ENCODE measurements at regions not wholly inside any gene's neighbourhood (a gene's known extent, or its start where the extent isn't known, plus 50 kb on each side); places are given as distances from the start of the nearest gene placed in this dataset.
"Not testable (repeated sequence)": the region's sequence is repeated elsewhere in the genome, so short reads cannot be mapped to it uniquely, and the experiment has no call there.

GRCh38 chr21:5013455-5014304 lies 5507.7 kb upstream of the TPTE start:
- DNase-seq (ENCODE audit: low read depth in 1 of 2, low spot score in 1 of 2): not testable (repeated sequence)

- not testable (repeated sequence) for DNase-seq (ENCODE audit: low read depth in 1 of 2, low spot score in 1 of 2)
Observed at GRCh38 chr21:5015187-5015586, 5506.2 kb upstream of the TPTE start.

GRCh38 chr21:5019120-5019519 lies 5502.3 kb upstream of the TPTE start:
- not testable (repeated sequence) for DNase-seq (ENCODE audit: low read depth in 1 of 2, low spot score in 1 of 2)

GRCh38 chr21:5021815-5022214 lies 5499.6 kb upstream of the TPTE start:
- not testable (repeated sequence) for DNase-seq (ENCODE audit: low read depth in 1 of 2, low spot score in 1 of 2)

- not testable (repeated sequence) for DNase-seq (ENCODE audit: low read depth in 1 of 2, low spot score in 1 of 2)
Observed at GRCh38 chr21:5022254-5022653, 5499.1 kb upstream of the TPTE start.

- DNase-seq (ENCODE audit: low read depth in 1 of 2, low spot score in 1 of 2): not testable (repeated sequence)
Observed at GRCh38 chr21:5022748-5023147, 5498.6 kb upstream of the TPTE start.

GRCh38 chr21:5035147-5035546 lies 5486.2 kb upstream of the TPTE start:
- not testable (repeated sequence) for DNase-seq (ENCODE audit: low read depth in 1 of 2, low spot score in 1 of 2)

- not testable (repeated sequence) for DNase-seq (ENCODE audit: low read depth in 1 of 2, low spot score in 1 of 2)
Observed at GRCh38 chr21:5035587-5035986, 5485.8 kb upstream of the TPTE start.

- not testable (repeated sequence) for DNase-seq (ENCODE audit: low read depth in 1 of 2, low spot score in 1 of 2)
Observed at GRCh38 chr21:5037606-5038331, 5483.6 kb upstream of the TPTE start.

- DNase-seq (ENCODE audit: low read depth in 1 of 2, low spot score in 1 of 2): not testable (repeated sequence)
Observed at GRCh38 chr21:5039926-5040325, 5481.5 kb upstream of the TPTE start.

GRCh38 chr21:5042583-5042982 lies 5478.8 kb upstream of the TPTE start:
- DNase-seq (ENCODE audit: low read depth in 1 of 2, low spot score in 1 of 2): not testable (repeated sequence)

GRCh38 chr21:5044812-5045211 lies 5476.6 kb upstream of the TPTE start:
- not testable (repeated sequence) for DNase-seq (ENCODE audit: low read depth in 1 of 2, low spot score in 1 of 2)

- not testable (repeated sequence) for DNase-seq (ENCODE audit: low read depth in 1 of 2, low spot score in 1 of 2)
Observed at GRCh38 chr21:5051303-5052018, 5469.9 kb upstream of the TPTE start.

- not testable (repeated sequence) for DNase-seq (ENCODE audit: low read depth in 1 of 2, low spot score in 1 of 2)
Observed at GRCh38 chr21:5055027-5055754, 5466.2 kb upstream of the TPTE start.

GRCh38 chr21:5055996-5056962 lies 5465.1 kb upstream of the TPTE start:
- not testable (repeated sequence) for DNase-seq (ENCODE audit: low read depth in 1 of 2, low spot score in 1 of 2)

- not testable (repeated sequence) for DNase-seq (ENCODE audit: low read depth in 1 of 2, low spot score in 1 of 2)
Observed at GRCh38 chr21:5057077-5057476, 5464.3 kb upstream of the TPTE start.

- DNase-seq (ENCODE audit: low read depth in 1 of 2, low spot score in 1 of 2): not testable (repeated sequence)
Observed at GRCh38 chr21:5060364-5061083, 5460.9 kb upstream of the TPTE start.

GRCh38 chr21:5064581-5065142 lies 5456.7 kb upstream of the TPTE start:
- not testable (repeated sequence) for DNase-seq (ENCODE audit: low read depth in 1 of 2, low spot score in 1 of 2)
